PC-3 (cell line): ENCODE measurements at regions not wholly inside any gene's neighbourhood (a gene's known extent, or its start where the extent isn't known, plus 50 kb on each side); places are given as distances from the start of the nearest gene placed in this dataset.

Source experiments
- EZH2 ChIP-seq: fragments of 300-600 bp; sonication (generic); IDR thresholded peaks from one replicate; pipeline ENCODE4 v1.6.1; 2017; ENCODE audit warnings: antibody characterized with exemption, mild to moderate bottlenecking, low read length; ENCODE audit not compliant: unreplicated experiment
- EZH2phosphoT487 ChIP-seq: fragments of 300-600 bp; sonication (generic); IDR thresholded peaks from 2 replicates; pipeline ENCODE4 v1.6.1; 2018; ENCODE audit warnings: mild to moderate bottlenecking, antibody characterized with exemption, low read length, borderline replicate concordance
- TF ChIP-seq, protein P1 (sequence below): fragments of 300-600 bp; sonication (generic); conservative IDR thresholded peaks from 2 replicates; pipeline ENCODE4 v1.5.1; 2017; ENCODE audit warnings: antibody characterized with exemption, low read depth, mild to moderate bottlenecking, low read length

DNA sequence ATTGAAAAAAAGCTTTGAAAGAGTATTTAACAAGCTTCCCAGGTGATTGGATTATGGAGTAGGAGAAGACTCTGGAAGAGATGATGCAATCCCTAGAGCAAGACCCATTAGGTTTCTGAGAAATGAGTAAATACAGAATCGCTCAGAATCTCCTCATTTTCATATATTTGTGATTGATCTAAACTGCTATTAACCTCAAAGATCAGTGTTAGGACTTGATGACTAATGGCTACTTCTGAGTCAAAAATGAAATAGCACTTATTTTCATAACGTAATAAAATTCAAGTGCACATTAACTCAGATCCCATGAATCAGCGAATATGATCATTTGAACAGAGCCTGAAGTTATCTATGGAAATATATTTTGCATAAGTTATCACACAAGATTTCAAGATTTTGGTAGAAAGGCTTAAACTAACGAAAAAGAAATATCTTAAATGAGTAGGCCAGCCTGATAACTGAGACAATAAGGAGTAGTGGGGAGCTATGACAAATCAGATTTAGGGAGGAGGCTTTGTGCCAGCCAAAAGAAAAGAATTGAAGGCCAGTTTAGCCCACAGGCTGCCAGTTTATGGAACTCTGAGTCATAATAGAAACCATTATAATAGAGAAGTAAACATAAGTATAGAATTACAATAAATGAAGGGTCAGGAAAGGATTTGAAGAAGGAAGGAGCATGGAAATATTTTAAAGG, 106.7 kb upstream of the OSMR start:
- TF ChIP-seq, protein P1, sequence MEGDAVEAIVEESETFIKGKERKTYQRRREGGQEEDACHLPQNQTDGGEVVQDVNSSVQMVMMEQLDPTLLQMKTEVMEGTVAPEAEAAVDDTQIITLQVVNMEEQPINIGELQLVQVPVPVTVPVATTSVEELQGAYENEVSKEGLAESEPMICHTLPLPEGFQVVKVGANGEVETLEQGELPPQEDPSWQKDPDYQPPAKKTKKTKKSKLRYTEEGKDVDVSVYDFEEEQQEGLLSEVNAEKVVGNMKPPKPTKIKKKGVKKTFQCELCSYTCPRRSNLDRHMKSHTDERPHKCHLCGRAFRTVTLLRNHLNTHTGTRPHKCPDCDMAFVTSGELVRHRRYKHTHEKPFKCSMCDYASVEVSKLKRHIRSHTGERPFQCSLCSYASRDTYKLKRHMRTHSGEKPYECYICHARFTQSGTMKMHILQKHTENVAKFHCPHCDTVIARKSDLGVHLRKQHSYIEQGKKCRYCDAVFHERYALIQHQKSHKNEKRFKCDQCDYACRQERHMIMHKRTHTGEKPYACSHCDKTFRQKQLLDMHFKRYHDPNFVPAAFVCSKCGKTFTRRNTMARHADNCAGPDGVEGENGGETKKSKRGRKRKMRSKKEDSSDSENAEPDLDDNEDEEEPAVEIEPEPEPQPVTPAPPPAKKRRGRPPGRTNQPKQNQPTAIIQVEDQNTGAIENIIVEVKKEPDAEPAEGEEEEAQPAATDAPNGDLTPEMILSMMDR, result no peak
- TF ChIP-seq EZH2, result no peak
- TF ChIP-seq EZH2phosphoT487, result no peak
